C4-2B (cell line): ENCODE measurements at regions not wholly inside any gene's neighbourhood (a gene's known extent, or its start where the extent isn't known, plus 50 kb on each side); places are given as distances from the start of the nearest gene placed in this dataset.

Experiments used
- ZFX ChIP-seq: fragments of 450-650 bp; IDR thresholded peaks from 2 replicates; pipeline ENCODE4 v1.6.1; 2017
- TF ChIP-seq, protein P1 (sequence below): fragments of 450-650 bp; conservative IDR thresholded peaks from 2 replicates; pipeline ENCODE4 v1.5.1; 2017; ENCODE audit warnings: mild to moderate bottlenecking

DNA sequence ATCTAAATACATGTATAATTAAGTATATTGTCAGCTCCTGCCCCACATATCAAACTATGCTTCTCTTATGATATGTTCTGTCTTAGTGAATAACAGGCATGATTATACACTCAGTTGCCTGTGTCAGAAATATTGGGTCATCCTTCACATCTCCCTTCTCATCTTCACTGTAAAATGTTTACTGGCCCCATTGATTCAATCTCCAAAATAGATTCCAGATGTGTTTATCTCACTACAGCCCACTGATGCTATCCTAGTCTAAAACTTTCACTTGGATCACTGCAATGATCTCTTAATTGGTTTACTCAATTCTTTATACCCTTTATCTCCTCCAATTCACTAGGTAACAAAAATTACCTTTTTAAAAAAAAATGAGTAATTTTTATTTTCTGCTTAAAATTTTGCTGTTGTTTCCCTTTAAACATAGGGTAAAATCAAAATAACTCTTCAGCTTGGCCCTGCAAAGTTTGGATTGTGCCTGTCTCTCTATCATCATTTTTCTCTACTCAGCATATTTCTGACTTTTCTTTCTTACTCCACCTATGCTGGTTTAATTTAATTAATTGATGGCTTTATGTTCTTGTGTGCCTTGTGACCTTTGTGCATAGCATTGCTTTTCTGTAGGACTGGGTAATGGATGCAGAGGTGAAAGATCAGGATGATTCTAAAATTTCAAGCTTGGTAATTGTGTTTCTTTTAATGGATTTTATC, 233.9 kb upstream of the FOXP2 start:
- TF ChIP-seq, protein P1, sequence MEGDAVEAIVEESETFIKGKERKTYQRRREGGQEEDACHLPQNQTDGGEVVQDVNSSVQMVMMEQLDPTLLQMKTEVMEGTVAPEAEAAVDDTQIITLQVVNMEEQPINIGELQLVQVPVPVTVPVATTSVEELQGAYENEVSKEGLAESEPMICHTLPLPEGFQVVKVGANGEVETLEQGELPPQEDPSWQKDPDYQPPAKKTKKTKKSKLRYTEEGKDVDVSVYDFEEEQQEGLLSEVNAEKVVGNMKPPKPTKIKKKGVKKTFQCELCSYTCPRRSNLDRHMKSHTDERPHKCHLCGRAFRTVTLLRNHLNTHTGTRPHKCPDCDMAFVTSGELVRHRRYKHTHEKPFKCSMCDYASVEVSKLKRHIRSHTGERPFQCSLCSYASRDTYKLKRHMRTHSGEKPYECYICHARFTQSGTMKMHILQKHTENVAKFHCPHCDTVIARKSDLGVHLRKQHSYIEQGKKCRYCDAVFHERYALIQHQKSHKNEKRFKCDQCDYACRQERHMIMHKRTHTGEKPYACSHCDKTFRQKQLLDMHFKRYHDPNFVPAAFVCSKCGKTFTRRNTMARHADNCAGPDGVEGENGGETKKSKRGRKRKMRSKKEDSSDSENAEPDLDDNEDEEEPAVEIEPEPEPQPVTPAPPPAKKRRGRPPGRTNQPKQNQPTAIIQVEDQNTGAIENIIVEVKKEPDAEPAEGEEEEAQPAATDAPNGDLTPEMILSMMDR = no peak
- no peak for TF ChIP-seq ZFX
